UCSD-AML1 (cell line): ENCODE measurements at regions not wholly inside any gene's neighbourhood (a gene's known extent, or its start where the extent isn't known, plus 50 kb on each side); places are given as distances from the start of the nearest gene placed in this dataset.

Experiments used
- DNase-seq: peaks from one replicate; lab custom pipeline; 2025; ENCODE audit not compliant: unreplicated experiment; lab: John Stamatoyannopoulos, UW

DNA sequence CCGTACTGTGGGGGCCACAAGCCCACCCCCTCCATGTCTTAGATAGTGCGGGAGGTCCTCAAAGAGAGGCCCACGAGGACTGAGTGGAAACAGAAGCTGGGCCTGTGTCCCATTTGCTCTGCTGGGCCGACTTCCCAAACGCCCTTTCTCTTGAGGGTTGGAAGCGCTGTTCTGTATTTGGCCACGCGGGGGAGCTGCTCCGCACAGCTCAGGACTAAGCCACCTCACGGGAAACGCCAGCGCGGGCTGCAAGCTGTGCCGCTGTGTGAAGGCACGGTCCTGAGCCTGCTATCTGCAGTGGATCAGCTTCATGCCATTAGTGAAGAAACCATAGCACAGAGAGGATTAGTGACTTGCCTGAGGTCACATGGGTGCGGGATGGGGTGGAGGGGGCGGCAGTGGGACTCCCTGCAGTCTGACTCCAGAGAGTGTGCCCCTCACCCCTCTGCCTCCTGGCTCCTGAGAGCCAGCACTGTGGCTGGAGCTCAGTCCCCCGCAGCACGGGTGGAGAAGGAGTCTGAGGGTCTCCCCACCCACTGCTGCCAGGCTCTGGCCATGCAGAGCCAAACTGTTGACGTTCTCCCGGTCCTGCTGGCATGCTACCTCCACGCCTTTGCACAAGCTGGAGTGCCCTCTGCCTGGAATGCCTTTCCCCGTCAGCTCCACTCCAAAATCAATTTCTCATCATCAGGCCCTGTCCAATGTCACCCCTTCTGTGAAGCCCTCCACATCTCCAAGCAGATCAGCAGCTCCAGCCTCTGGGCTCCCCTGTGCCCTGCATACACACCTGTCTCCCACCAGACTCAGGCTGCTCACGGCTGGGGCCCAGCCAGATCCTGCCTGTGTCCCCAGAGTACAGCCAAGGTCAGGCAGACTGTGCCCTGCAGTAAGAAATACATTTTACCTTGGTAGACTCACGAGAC is 51.5 kb upstream of the LRRC32 start:
- DNase-seq = peak; percentile 83

DNA sequence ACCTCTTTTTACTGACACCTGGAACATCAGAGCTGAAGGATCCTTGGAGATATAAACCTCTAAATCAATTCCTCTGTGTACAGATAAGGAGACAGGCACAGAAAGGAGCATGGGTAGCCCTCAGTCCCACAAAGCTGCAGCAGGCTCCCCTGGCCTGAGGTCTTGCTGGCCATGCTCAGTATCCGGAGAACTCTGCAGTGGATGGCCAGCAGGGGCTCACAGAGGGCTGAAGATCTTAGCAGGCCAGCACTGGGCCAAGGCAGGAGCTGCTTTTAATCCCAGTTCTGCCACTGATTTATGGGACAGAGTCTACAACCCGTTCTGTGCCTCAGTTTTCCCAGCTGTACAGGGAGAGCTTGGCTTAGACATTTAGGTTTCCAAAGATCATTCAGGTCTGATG is 52.6 kb upstream of the LRRC32 start:
- no peak for DNase-seq

DNA sequence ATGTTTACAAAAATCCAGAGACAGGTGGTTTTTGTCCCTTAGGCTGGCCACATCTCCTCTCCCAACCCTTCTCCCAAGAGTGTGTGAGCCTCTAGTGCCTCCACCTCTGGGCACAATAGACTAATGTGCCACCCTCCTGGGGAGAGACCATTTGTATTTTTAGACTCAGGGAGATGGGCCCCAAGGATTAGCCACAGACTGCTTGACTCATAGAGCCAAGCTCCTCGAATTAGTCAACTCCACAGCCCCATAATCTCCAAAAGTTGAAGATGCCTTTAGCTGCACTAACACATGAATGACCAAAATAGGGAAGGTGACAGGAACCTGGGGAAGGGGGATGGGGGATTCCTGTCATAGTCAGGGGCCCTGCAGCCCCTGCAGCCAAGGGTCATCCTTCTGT is 53.0 kb upstream of the LRRC32 start:
- DNase-seq = no peak

DNA sequence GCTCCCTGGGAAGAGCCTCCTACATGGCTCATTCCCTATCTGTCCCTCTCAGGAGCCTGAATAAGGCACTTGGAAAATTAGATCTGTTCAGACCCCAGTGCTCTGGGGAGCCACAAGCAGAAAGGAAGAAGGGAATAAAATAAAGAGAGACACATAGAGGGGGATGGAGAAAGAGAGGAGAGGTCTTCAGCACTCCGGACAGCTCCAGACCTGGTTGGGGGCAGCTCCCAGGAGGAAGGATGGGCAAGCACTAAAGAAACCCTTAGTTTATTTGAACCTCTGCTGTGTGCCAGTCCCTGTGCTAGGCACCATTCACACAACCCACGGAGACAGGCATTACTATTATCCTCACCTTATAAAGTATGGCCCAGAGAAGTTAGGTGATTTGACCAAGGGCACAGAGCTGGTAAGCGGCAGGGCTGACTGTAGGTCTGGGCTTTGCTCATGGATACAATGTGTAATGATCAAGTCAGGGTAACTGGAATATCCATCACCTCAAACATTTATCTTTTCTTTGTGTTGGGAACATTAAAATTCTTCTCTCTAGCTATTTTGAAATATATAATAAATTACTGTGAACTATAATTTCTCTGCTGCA is 53.7 kb upstream of the LRRC32 start:
- no peak for DNase-seq

DNA sequence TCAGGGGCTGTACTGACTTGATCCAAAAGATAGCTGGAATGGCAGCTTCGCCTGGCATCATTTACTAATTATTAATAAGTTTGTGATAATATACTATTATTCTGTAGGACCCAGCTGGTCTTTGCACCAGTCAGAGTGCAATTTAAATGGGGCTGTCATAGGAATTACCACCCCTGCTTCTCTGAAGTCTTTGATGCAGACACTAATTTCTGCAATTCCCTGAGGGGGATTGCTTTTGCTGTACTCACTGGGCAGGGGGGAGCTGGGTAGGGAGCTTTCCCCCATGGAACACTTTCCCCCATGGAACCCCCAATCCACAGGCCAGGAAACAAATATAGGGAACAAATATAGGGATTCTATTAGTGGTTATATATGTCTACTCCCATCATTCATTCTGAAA is 54.9 kb upstream of the TSKU start:
- no peak for DNase-seq

DNA sequence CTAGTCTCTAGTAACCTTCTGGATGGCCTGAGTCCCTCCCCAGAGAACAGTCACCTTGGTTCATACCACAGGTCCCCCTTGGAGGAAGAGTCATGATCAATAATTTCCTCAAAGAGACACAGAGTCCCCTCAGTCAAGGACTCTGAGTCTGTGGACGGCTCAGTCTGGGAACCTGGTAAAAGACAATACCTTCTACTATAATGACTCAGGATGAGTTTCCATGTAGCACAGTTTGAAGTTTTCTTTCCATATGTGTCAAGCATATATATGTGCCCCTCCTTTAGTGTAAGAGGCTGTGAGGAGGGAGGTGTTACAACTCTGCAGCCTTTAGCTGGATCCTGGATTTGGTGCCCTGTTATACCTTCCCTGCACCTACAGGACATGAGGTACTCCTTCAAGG is 54.4 kb upstream of the TSKU start:
- DNase-seq = no peak

DNA sequence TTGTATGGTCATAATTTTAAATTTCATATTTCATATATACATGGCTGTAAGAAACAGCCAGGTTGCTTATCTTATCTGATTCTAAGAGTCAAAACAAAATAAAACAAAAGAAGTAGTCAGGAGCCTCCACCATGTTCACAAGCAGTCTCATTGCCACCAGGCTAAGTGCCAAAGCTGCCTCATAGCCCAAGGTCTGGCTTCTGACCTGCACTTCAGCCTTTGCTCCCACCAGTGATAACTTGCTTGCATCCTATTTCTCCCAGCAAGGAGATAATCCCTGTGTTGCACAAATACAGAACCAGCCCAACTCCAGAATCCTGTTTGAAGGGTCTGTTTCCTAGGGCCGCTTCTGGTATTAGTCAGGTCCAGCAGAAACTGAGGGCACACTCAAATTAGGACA is 53.9 kb upstream of the TSKU start:
- DNase-seq = no peak

DNA sequence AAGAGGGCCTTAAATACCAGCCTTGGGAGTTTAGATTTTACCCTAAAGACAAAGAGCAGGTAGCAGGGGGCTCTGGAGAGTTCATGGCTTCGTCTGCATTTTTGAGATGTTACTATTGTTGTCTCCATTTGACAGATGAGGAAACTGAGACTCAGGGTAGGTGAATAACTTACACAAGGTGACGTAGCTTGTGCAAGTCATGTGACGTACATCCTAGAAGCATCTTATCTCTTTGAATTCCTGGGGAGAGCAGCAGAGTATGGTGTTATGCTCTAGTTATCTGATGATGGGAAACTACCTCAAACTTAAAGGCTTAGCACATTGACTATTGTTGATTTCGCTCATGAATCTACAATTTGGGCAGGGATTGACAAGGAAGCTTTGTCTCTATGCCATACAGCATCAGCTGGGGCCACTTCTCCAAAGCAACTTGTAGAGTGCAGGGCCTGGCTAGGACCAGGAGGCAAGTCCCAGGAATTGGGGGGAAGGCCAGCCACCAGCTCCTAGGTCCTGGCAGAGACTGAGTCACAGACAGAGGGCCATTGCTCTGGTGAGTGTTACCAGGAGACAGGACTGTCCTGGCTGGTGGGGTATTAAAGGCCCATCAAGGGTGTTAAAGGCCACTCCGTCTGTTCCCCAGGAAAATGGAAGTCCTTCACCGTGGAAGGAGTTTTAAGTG is 52.1 kb upstream of the TSKU start:
- no peak for DNase-seq

DNA sequence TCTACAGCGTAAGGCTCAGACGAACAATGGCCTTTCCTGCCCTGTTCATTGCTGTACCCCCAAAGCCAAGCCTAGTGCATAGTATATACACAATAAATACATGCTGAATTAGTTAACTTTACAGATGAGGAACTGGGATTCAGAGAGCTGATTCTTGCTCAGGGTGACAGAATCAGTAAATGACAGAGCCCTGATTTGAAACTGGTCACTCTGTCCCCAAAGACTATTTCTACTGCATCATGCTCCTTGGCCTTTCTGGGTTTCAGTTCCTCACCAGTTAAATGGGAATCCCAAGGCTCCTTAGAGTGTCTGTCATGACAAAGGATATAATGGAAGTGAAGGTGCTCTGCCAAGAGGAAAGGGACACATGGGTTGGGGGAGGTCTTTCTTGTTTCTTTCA is 50.5 kb upstream of the TSKU start:
- no peak for DNase-seq
